Heart left ventricle (tissue), 13 donors: ENCODE measurements at regions not wholly inside any gene's neighbourhood (a gene's known extent, or its start where the extent isn't known, plus 50 kb on each side); places are given as distances from the start of the nearest gene placed in this dataset.

Source experiments
- POLR2A ChIP-seq, 2 donors: fragments of 450-650 bp; IDR thresholded peaks; one replicate each; pipeline ENCODE4 v1.6.1; 2017; ENCODE audit warnings: antibody characterized with exemption in 2 of 2, mild to moderate bottlenecking in 2 of 2, moderate library complexity in 2 of 2
- TF ChIP-seq, protein P1 (sequence below), 12 donors: fragments of 200-600 bp; sonication (generic) in 4 of 12; IDR thresholded peaks; one replicate each; pipeline versions ENCODE4 v1.5.0 to v1.8.0; 2018 to 2022; ENCODE audit warnings: antibody characterized with exemption in 12 of 12, mild to moderate bottlenecking in 5 of 12
- donor health status: ischemic (EF 13 %, LVEDD 7.1; RV severe dilation, severe dysfunction).
- donor health status: DM: no; HTN: yes; CAD: no.
- donor health status: DM: no; HTN: no; CAD: no.
- donor health status: ischemic (EF 25% LVEDD 6.9; RV normal size, moderate dysfunction).
- donor health status: ischemic (EF 25% LVEDD 5.7; RV mildly dilated, moderate dysfunction).
- donor health status: ischemic (EF 35%, LVEDD 5.7; RV mildly dilated, moderate dysfunction).
- donor health status: nonischemic (EF 11% LVEDD 7.7; RV severe dilation, severe dysfunction).
- donor health status: DM: yes; HTN: yes; CAD: no.
- donor health status: PGD.
- donor health status: ischemic (EF 29% LVEDD 5.4; RV normal size, mild dysfunction).
- donor health status: nonischemic (EF 23%, LVEDD 6.1; RV moderate dilation, normal function).

GRCh38 chrX:10747975-10748374, 127.6 kb upstream of the MID1 start:
- no peak for TF ChIP-seq POLR2A (IDR thresholded peaks at IDR 0.05)
- TF ChIP-seq, protein P1, sequence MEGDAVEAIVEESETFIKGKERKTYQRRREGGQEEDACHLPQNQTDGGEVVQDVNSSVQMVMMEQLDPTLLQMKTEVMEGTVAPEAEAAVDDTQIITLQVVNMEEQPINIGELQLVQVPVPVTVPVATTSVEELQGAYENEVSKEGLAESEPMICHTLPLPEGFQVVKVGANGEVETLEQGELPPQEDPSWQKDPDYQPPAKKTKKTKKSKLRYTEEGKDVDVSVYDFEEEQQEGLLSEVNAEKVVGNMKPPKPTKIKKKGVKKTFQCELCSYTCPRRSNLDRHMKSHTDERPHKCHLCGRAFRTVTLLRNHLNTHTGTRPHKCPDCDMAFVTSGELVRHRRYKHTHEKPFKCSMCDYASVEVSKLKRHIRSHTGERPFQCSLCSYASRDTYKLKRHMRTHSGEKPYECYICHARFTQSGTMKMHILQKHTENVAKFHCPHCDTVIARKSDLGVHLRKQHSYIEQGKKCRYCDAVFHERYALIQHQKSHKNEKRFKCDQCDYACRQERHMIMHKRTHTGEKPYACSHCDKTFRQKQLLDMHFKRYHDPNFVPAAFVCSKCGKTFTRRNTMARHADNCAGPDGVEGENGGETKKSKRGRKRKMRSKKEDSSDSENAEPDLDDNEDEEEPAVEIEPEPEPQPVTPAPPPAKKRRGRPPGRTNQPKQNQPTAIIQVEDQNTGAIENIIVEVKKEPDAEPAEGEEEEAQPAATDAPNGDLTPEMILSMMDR (IDR thresholded peaks at IDR 0.05), result no peak
